GM12878 (cell line): ENCODE measurements at regions not wholly inside any gene's neighbourhood (a gene's known extent, or its start where the extent isn't known, plus 50 kb on each side); places are given as distances from the start of the nearest gene placed in this dataset.

Experiments
- ATAC-seq: fragments of 200-7000 bp; cut with Tn5 transposase; 3 replicates; pipeline ENCODE4 v1.9.1; 2020; ENCODE audit warnings: mild to moderate bottlenecking, moderate library complexity
- BruUV-seq: library from RNA; stranded (reverse); fragments of 400-500 nt; replicated peaks from 2 replicates; lab custom pipeline; 2021; lab: Mats Ljungman, UMichigan
- CTCF ChIA-PET: fragments of 300-600 bp; sonication (Branson Sonifier 250); formaldehyde crosslinking; extraction: SDS; loops from one replicate; lab custom pipeline; 2021; ENCODE audit warnings: inconsistent platforms; lab: Yijun Ruan, JAX
- POLR2A ChIA-PET: fragments of 350-600 bp; formaldehyde crosslinking; extraction: SDS; loops from one replicate; lab custom pipeline; 2021; ENCODE audit warnings: inconsistent platforms; lab: Charles Lee
- RAD21 ChIA-PET: fragments of 300-600 bp; sonication (Branson Sonifier 250); formaldehyde crosslinking; loops from one replicate; lab custom pipeline; 2023; ENCODE audit warnings: antibody characterized with exemption; ENCODE audit not compliant: unreplicated experiment; lab: Charles Lee
- SMC1A ChIA-PET: fragments of 300-600 bp; sonication (Branson Sonifier 250); formaldehyde crosslinking; loops from one replicate; lab custom pipeline; 2023; ENCODE audit not compliant: unreplicated experiment, uncharacterized antibody; lab: Charles Lee
- DNase-seq: peaks from one replicate; pipeline ENCODE4 v3.0.0-alpha.2; 2011; ENCODE audit warnings: low read depth, low spot score
- FAIRE-seq: peaks from 3 replicates; lab custom pipeline; 2011; peaks lifted over from hg19 to GRCh38; lab: Jason Lieb, UNC
- H2AFZ ChIP-seq: 2 replicates; pipeline ENCODE4 v1.6.0; 2011; ENCODE audit warnings: low read depth, low read length, control low read depth; ENCODE audit not compliant: control insufficient read depth
- H3K27ac ChIP-seq: 2 replicates; pipeline ENCODE4 v1.5.1; 2011; ENCODE audit warnings: control low read depth; ENCODE audit not compliant: control insufficient read depth, insufficient read depth
- H3K27me3 ChIP-seq, 2 experiments: replicated peaks in 1 of 2; 2 replicates each; pipeline versions ENCODE4 v1.6.0 to v1.6.1; 2011; ENCODE audit warnings: low read length in 1 of 2; ENCODE audit not compliant: control insufficient read depth in 2 of 2, insufficient read depth in 2 of 2
- H3K36me3 ChIP-seq, 2 experiments: 2 replicates each; pipeline ENCODE4 v1.5.1; 2011; ENCODE audit warnings: low read length in 1 of 2; ENCODE audit not compliant: control insufficient read depth in 2 of 2, insufficient read depth in 2 of 2
- H3K4me1 ChIP-seq: 2 replicates; pipeline ENCODE4 v1.6.1; 2011; ENCODE audit warnings: mild to moderate bottlenecking, low read length, moderate library complexity, mixed read lengths; ENCODE audit not compliant: control insufficient read depth, insufficient read depth
- H3K4me2 ChIP-seq: 2 replicates; pipeline ENCODE4 v1.6.0; 2011; ENCODE audit warnings: control low read depth; ENCODE audit not compliant: control insufficient read depth, insufficient read depth
- H3K4me3 ChIP-seq: fragments of 200-600 bp; sonication (generic); 2 replicates; pipeline ENCODE4 v1.5.1; 2016
- H3K79me2 ChIP-seq: 2 replicates; pipeline ENCODE4 v1.6.0; 2011; ENCODE audit warnings: low read length; ENCODE audit not compliant: control insufficient read depth, insufficient read depth
- H3K9ac ChIP-seq: 2 replicates; pipeline ENCODE4 v1.8.0; 2011; ENCODE audit warnings: low read length, control low read depth, mixed read lengths; ENCODE audit not compliant: control insufficient read depth, insufficient read depth
- H3K9me3 ChIP-seq: replicated peaks from 3 replicates; pipeline ENCODE4 v1.5.1; 2011; ENCODE audit warnings: mild to moderate bottlenecking, low read length; ENCODE audit not compliant: control insufficient read depth, insufficient read depth
- H4K20me1 ChIP-seq: 2 replicates; pipeline ENCODE4 v1.6.0; 2011; ENCODE audit not compliant: control insufficient read depth, insufficient read depth
- BHLHE40 ChIP-seq, 2 experiments: fragments of 450-650 bp in 1 of 2; IDR thresholded peaks; 2 replicates each; pipeline ENCODE4 v1.6.1; 2011 to 2017; ENCODE audit warnings: low read depth in 2 of 2, borderline replicate concordance in 1 of 2, improper control_type of control experiment in 1 of 2, low read length in 1 of 2, mild to moderate bottlenecking in 1 of 2
- DPF2 ChIP-seq: fragments of 450-650 bp; IDR thresholded peaks from 2 replicates; pipeline ENCODE4 v1.6.1; 2017; ENCODE audit warnings: mild to moderate bottlenecking
- IRF3 ChIP-seq: fragments of 450-650 bp; IDR thresholded peaks from 2 replicates; pipeline ENCODE4 v1.6.1; 2014; ENCODE audit warnings: mild to moderate bottlenecking
- JUND ChIP-seq: IDR thresholded peaks from 2 replicates; pipeline ENCODE4 v1.6.1; 2012; ENCODE audit warnings: low read depth, mild to moderate bottlenecking, low read length, improper control_type of control experiment, moderate library complexity
- RB1 ChIP-seq: fragments of 450-650 bp; formaldehyde crosslinking; IDR thresholded peaks from 2 replicates; pipeline ENCODE4 v1.6.1; 2017; ENCODE audit warnings: mild to moderate bottlenecking, borderline replicate concordance
- SIN3A ChIP-seq: IDR thresholded peaks from 2 replicates; pipeline ENCODE4 v1.6.1; 2012; ENCODE audit warnings: low read depth, low read length, improper control_type of control experiment
- SMAD1 ChIP-seq: fragments of 450-650 bp; IDR thresholded peaks from 2 replicates; pipeline ENCODE4 v1.6.1; 2018; ENCODE audit warnings: mild to moderate bottlenecking, low read depth; ENCODE audit not compliant: partially characterized antibody
- SMAD5 ChIP-seq: IDR thresholded peaks from 2 replicates; pipeline ENCODE4 v1.6.1; 2016; ENCODE audit warnings: antibody characterized with exemption, low read depth
- WGBS: methylation state at CpG from one replicate; pipeline ENCODE4 v1.1.6; 2016; ENCODE audit warnings: low lambda C conversion rate; ENCODE audit not compliant: insufficient replicate concordance, insufficient coverage; ENCODE audit errors: missing lambda C conversion rate; 5-methylcytosine and 5-hydroxymethylcytosine counted together
- in situ Hi-C: fragments of 300-500 bp; cut with MboI; formaldehyde crosslinking; loops from 9 replicates; pipeline ENCODE4 v1.14.3; 2018; ENCODE audit warnings: mixed read lengths
- intact Hi-C: fragments of 100-400 bp; cut with micrococcal nuclease; formaldehyde crosslinking; loops from one replicate; pipeline ENCODE4 v1.14.2; 2022; ENCODE audit not compliant: unreplicated experiment
- TF ChIP-seq, protein P1 (sequence below): IDR thresholded peaks from 2 replicates; pipeline ENCODE4 v1.6.1; 2012; ENCODE audit warnings: mild to moderate bottlenecking, low read depth, low read length

GRCh38 chr2:175606010-175606841 is 395.8 kb downstream of the LNPK start:
- no peaks in the 10 kb centered on the region for H3K4me1 ChIP-seq
- in situ Hi-C loops: no loop called here
- intact Hi-C loops: no loop called here
- ATAC-seq: no peak
- CTCF ChIA-PET: interaction anchor here (1.0 kb wide), 1 partner anchor 85 kb away, joined by 4 read pairs; no protein-coding TSS in a partner anchor
- TF ChIP-seq DPF2: no peak
- TF ChIP-seq BHLHE40 (IDR thresholded peaks at IDR 0.05; ENCODE audit: borderline replicate concordance in 1 of 2, low read depth in 2 of 2, low read length in 1 of 2): 0 out of 4 replicates have a peak, but pooled peaks of 1 of the 2 experiments have one; percentile 14
- TF ChIP-seq, all 136 proteins: peak for 1
- RAD21 ChIA-PET: no interaction called here
- Histone ChIP-seq H3K9ac (no peak overlapping the region), H3K9me3 (no peaks in the 10 kb centered on the region), H3K27ac (no peak overlapping the region), H3K36me3 (no peaks in the 10 kb centered on the region), H3K27me3 (no peaks in the 10 kb centered on the region), H3K79me2 (no peaks in the 10 kb centered on the region), H2AFZ (no peak overlapping the region), H4K20me1 (no peaks in the 10 kb centered on the region), H3K4me2 (no peak overlapping the region), H3K4me3 (no peak overlapping the region)
- FAIRE-seq (no peak), DNase-seq (no peak)
- BruUV-seq: no TSS peak
- WGBS: 24% methylated on average over 12 of the region's 12 CpGs
- SMC1A ChIA-PET: no interaction called here
- POLR2A ChIA-PET: interaction anchor here (0.5 kb wide), 1 partner anchor 131 kb away, joined by 4 read pairs; no protein-coding TSS in a partner anchor

GRCh38 chr2:175605640-175606009 is 396.4 kb downstream of the LNPK start:
- 42% methylated on average over 5 of the region's 5 CpGs for WGBS
- Histone ChIP-seq H3K27ac (no peak overlapping the region), H3K27me3 (no peaks in the 10 kb centered on the region), H3K36me3 (no peaks in the 10 kb centered on the region), H3K9me3 (no peaks in the 10 kb centered on the region), H3K4me3 (no peak overlapping the region), H4K20me1 (no peaks in the 10 kb centered on the region), H3K9ac (no peak overlapping the region), H2AFZ (no peak overlapping the region), H3K4me1 (no peaks in the 10 kb centered on the region), H3K79me2 (no peaks in the 10 kb centered on the region), H3K4me2 (no peak overlapping the region)
- SMC1A ChIA-PET: no interaction called here
- RAD21 ChIA-PET: no interaction called here
- TF ChIP-seq RB1 (no peak), IRF3 (no peak), SMAD5 (no peak), SMAD1 (no peak), SIN3A (no peak), JUND (no peak)
- TF ChIP-seq, protein P1, sequence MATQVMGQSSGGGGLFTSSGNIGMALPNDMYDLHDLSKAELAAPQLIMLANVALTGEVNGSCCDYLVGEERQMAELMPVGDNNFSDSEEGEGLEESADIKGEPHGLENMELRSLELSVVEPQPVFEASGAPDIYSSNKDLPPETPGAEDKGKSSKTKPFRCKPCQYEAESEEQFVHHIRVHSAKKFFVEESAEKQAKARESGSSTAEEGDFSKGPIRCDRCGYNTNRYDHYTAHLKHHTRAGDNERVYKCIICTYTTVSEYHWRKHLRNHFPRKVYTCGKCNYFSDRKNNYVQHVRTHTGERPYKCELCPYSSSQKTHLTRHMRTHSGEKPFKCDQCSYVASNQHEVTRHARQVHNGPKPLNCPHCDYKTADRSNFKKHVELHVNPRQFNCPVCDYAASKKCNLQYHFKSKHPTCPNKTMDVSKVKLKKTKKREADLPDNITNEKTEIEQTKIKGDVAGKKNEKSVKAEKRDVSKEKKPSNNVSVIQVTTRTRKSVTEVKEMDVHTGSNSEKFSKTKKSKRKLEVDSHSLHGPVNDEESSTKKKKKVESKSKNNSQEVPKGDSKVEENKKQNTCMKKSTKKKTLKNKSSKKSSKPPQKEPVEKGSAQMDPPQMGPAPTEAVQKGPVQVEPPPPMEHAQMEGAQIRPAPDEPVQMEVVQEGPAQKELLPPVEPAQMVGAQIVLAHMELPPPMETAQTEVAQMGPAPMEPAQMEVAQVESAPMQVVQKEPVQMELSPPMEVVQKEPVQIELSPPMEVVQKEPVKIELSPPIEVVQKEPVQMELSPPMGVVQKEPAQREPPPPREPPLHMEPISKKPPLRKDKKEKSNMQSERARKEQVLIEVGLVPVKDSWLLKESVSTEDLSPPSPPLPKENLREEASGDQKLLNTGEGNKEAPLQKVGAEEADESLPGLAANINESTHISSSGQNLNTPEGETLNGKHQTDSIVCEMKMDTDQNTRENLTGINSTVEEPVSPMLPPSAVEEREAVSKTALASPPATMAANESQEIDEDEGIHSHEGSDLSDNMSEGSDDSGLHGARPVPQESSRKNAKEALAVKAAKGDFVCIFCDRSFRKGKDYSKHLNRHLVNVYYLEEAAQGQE: no peak
- FAIRE-seq: no peak
- POLR2A ChIA-PET: no interaction called here
- no peak for ATAC-seq
- no peak for DNase-seq
- CTCF ChIA-PET: interaction anchor here (1.0 kb wide), 1 partner anchor 85 kb away, joined by 4 read pairs; no protein-coding TSS in a partner anchor
- no TSS peak for BruUV-seq
- in situ Hi-C loops (no loop called here), intact Hi-C loops (no loop called here)
